ENCODE measurements at regions not wholly inside any gene's neighbourhood (a gene's known extent, or its start where the extent isn't known, plus 50 kb on each side); places are given as distances from the start of the nearest gene placed in this dataset.

DNA sequence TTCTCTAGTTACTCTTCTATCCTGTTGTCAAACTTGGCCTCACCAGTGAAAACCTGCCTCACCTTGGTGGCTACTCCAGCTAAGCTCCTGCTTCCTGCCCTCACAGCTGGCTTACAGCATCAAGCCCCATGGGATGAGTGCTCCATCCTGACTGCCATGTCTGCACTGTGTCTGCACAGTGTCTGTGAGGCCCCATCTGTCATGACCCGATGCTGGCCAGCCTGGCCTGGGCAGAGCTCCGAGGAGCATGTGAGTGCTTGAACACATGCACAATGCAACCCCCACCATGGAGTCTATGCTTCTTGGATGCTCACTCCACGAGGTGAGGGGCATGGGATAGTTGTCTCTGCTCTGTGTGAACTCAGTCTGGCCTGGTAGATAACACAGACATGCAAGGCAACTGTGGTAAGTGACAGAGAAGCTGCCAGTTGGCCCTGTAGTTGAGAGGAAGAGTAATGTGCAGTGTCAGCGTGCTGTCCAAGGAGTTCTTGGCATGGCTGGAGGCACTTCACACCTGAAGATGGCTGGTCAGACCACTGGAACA, 207.1 kb upstream of the ZNF32 start:
- DNase-seq = peak; percentile 87
- Histone ChIP-seq H3K4me1 (peaks cover 29% of the 10 kb centered on the region), H3K36me3 (no peaks in the 10 kb centered on the region), H3K9me3 (no peaks in the 10 kb centered on the region), H3K4me3 (ENCODE audit: low read depth, low read length) (no peak overlapping the region), H3K27me3 (no peaks in the 10 kb centered on the region)
- TF ChIP-seq, protein P1, sequence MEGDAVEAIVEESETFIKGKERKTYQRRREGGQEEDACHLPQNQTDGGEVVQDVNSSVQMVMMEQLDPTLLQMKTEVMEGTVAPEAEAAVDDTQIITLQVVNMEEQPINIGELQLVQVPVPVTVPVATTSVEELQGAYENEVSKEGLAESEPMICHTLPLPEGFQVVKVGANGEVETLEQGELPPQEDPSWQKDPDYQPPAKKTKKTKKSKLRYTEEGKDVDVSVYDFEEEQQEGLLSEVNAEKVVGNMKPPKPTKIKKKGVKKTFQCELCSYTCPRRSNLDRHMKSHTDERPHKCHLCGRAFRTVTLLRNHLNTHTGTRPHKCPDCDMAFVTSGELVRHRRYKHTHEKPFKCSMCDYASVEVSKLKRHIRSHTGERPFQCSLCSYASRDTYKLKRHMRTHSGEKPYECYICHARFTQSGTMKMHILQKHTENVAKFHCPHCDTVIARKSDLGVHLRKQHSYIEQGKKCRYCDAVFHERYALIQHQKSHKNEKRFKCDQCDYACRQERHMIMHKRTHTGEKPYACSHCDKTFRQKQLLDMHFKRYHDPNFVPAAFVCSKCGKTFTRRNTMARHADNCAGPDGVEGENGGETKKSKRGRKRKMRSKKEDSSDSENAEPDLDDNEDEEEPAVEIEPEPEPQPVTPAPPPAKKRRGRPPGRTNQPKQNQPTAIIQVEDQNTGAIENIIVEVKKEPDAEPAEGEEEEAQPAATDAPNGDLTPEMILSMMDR (IDR thresholded peaks at IDR 0.05; ENCODE audit: low read depth, low read length) = no peak

DNA sequence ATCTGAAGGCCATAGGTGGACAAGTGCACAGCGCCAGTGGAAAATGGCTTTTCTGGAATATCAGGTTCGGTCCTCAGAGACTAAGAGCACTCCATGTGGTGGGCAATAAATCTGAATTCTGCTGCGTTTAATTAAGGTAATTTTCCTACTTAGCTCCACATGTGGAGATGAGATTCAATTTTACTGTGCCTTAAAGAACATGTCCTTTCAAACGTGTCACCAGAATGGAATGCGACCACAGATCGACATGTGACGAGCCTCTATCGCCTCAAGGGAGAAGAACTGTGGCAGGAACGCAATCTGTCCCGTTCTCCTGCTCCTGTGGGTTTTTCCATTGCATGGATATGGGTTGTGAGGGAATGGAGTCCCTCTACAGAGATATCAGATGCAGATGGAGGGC, 205.3 kb upstream of the ZNF32 start:
- TF ChIP-seq, protein P1 (IDR thresholded peaks at IDR 0.05; ENCODE audit: low read depth, low read length) = no peak
- Histone ChIP-seq H3K27me3 (no peaks in the 10 kb centered on the region), H3K4me1 (peaks cover 28% of the 10 kb centered on the region), H3K36me3 (no peaks in the 10 kb centered on the region), H3K4me3 (ENCODE audit: low read depth, low read length) (no peak overlapping the region), H3K9me3 (no peaks in the 10 kb centered on the region)
- no peak for DNase-seq

DNA sequence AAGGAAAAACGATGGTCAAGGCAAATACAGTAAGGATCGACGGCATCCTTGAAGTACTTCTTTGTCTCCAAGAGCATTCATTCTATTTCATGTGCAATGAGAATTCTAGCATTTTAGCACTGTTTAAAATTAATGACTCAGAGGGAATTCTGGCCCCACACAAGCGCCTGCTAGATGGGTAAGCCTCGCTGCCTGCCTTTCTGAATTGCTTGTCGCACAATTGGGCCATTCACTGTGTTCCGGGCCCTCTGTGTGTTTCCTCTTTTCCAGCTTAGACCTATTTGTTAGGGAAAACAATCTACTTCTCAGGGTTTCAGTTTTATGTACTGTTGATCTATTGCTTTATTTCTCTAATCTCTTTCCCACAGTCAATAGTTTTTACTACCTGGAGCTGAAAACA, 204.7 kb upstream of the ZNF32 start:
- no peaks in the 10 kb centered on the region for H3K27me3 ChIP-seq
- H3K4me3 ChIP-seq (ENCODE audit: low read depth, low read length) = no peak overlapping the region
- H3K36me3 ChIP-seq = no peaks in the 10 kb centered on the region
- no peak for DNase-seq
- TF ChIP-seq, protein P1 (IDR thresholded peaks at IDR 0.05; ENCODE audit: low read depth, low read length) = no peak
- H3K4me1 ChIP-seq = peaks cover 22% of the 10 kb centered on the region
- no peaks in the 10 kb centered on the region for H3K9me3 ChIP-seq

DNA sequence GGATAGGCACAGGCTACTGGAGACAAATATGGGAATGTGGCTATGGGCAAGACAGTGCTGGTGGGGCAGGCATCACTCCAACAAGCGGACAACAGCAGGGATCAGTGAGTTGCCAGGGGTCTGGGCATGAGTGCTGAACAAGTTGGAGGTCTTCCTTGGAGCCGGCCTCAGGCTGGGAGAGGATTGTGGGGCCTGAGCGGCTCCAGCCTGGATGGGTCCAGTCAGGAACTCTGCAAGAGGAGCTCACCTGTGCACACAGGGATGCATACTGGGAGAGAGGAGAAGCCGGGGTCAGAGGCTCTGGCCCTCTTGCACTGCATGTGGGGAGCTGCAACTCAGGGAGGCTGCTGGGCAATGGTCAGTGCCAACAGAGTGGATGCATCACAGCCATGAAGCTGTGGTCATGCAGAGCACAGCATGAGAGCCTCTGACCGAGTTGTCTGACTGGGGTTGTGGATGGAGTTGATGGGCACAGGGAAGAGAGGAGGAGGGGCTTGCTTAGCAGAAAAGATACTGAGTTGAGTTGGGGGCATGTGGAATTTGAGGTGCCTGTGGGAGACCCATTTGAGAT, 204.0 kb upstream of the ZNF32 start:
- TF ChIP-seq, protein P1 (IDR thresholded peaks at IDR 0.05; ENCODE audit: low read depth, low read length) = no peak
- Histone ChIP-seq H3K4me3 (ENCODE audit: low read depth, low read length) (no peak overlapping the region), H3K27me3 (no peaks in the 10 kb centered on the region), H3K4me1 (peaks cover 17% of the 10 kb centered on the region), H3K36me3 (no peaks in the 10 kb centered on the region), H3K9me3 (no peaks in the 10 kb centered on the region)
- no peak for DNase-seq

DNA sequence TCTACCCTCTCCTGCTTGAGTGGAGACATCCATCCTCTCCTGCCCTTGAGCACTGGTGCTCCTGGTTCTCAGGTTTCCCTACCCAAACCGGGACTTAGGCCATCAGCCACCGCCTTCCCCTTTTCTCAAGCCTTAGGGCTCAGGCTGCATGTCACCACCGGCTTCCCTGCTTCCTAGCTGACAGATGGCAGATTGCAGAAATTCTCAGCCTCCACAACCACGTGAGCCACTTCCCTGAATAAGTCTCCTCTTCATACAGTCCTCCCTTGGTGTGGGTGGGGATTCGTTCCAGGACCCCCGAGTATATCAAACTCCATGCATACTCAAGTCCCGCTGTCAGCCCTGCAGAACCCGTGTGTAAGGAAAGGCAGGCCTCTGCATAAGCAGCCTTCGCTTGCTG, 203.5 kb upstream of the ZNF32 start:
- H3K4me1 ChIP-seq = peaks cover 16% of the 10 kb centered on the region
- no peaks in the 10 kb centered on the region for H3K27me3 ChIP-seq
- no peaks in the 10 kb centered on the region for H3K9me3 ChIP-seq
- H3K36me3 ChIP-seq = no peaks in the 10 kb centered on the region
- DNase-seq = no peak
- H3K4me3 ChIP-seq (ENCODE audit: low read depth, low read length) = no peak overlapping the region
- TF ChIP-seq, protein P1 (IDR thresholded peaks at IDR 0.05; ENCODE audit: low read depth, low read length) = no peak

DNA sequence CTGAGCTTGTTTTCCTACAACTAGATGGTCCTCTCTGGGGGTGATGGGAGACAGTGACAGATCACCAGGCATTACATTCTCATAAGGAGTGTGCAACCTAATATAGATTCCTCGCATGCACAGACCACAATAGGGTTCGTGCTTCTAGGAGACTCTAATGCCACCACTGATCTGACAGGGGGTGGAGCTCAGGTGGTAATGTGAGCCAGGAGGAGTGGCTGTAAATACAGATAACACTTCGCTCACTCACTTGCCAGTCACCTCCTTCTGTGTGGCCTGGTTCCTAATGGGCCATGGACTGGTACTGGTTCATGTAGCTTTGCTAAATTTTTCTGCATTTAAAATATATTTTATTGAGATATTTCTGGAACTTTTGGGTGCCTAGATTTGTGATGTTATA, 202.3 kb upstream of the ZNF32 start:
- no peaks in the 10 kb centered on the region for H3K9me3 ChIP-seq
- TF ChIP-seq, protein P1 (IDR thresholded peaks at IDR 0.05; ENCODE audit: low read depth, low read length) = no peak
- peaks cover 7% of the 10 kb centered on the region for H3K4me1 ChIP-seq
- H3K27me3 ChIP-seq = no peaks in the 10 kb centered on the region
- DNase-seq = no peak
- H3K36me3 ChIP-seq = no peaks in the 10 kb centered on the region
- no peak overlapping the region for H3K4me3 ChIP-seq (ENCODE audit: low read depth, low read length)
